ENCODE measurements at regions not wholly inside any gene's neighbourhood (a gene's known extent, or its start where the extent isn't known, plus 50 kb on each side); places are given as distances from the start of the nearest gene placed in this dataset.
"Not testable (repeated sequence)": the region's sequence is repeated elsewhere in the genome, so short reads cannot be mapped to it uniquely, and the experiment has no call there.

GRCh38 chr2:87592974-87593373 lies 154.9 kb upstream of the PLGLB2 start:
- not testable (repeated sequence) for TF ChIP-seq ELK4 (IDR thresholded peaks at IDR 0.05; ENCODE audit: borderline replicate concordance, low read depth, low read length); ZNF596 (tag by site-specific recombination; IDR thresholded peaks at IDR 0.05); ZNF549 (tag by site-specific recombination; IDR thresholded peaks at IDR 0.05); ZEB2 (tag by site-specific recombination; IDR thresholded peaks at IDR 0.05); ZBTB21 (tag by site-specific recombination; IDR thresholded peaks at IDR 0.05)
- TF ChIP-seq, protein P1, sequence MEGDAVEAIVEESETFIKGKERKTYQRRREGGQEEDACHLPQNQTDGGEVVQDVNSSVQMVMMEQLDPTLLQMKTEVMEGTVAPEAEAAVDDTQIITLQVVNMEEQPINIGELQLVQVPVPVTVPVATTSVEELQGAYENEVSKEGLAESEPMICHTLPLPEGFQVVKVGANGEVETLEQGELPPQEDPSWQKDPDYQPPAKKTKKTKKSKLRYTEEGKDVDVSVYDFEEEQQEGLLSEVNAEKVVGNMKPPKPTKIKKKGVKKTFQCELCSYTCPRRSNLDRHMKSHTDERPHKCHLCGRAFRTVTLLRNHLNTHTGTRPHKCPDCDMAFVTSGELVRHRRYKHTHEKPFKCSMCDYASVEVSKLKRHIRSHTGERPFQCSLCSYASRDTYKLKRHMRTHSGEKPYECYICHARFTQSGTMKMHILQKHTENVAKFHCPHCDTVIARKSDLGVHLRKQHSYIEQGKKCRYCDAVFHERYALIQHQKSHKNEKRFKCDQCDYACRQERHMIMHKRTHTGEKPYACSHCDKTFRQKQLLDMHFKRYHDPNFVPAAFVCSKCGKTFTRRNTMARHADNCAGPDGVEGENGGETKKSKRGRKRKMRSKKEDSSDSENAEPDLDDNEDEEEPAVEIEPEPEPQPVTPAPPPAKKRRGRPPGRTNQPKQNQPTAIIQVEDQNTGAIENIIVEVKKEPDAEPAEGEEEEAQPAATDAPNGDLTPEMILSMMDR (tag by site-specific recombination; IDR thresholded peaks at IDR 0.05) = not testable (repeated sequence)
